WTC11 (cell line): ENCODE measurements at regions not wholly inside any gene's neighbourhood (a gene's known extent, or its start where the extent isn't known, plus 50 kb on each side); places are given as distances from the start of the nearest gene placed in this dataset.

ENCODE experiments used
- ATAC-seq: fragments of 200-7000 bp; cut with Tn5 transposase; 2 replicates; pipeline ENCODE4 v1.10.0; 2021; ENCODE audit warnings: mild to moderate bottlenecking, moderate library complexity
- CTCF ChIA-PET: fragments of 300-600 bp; sonication (Branson Sonifier 250); formaldehyde crosslinking; loops from one replicate; lab custom pipeline; 2021; ENCODE audit warnings: antibody characterized with exemption; lab: Charles Lee
- POLR2A ChIA-PET: fragments of 350-600 bp; sonication (Branson Sonifier 250); formaldehyde crosslinking; loops from one replicate; lab custom pipeline; 2021; ENCODE audit warnings: antibody characterized with exemption; lab: Charles Lee
- DNase-seq: peaks from one replicate; pipeline ENCODE4 v3.0.0; 2021; ENCODE audit warnings: low spot score
- H3K27ac Mint-ChIP-seq: 2 replicates; pipeline ENCODE4 v1.8.0; 2021; ENCODE audit warnings: mixed read lengths
- H3K27me3 Mint-ChIP-seq: 2 replicates; pipeline ENCODE4 v1.8.0; 2021; ENCODE audit warnings: low read depth, mild to moderate bottlenecking, moderate library complexity, mixed read lengths
- H3K36me3 Mint-ChIP-seq: 2 replicates; pipeline ENCODE4 v1.8.0; 2021; ENCODE audit warnings: mixed read lengths
- H3K4me1 Mint-ChIP-seq: 2 replicates; pipeline ENCODE4 v1.8.0; 2022; ENCODE audit warnings: mixed read lengths
- H3K4me3 Mint-ChIP-seq: 2 replicates; pipeline ENCODE4 v1.8.0; 2021; ENCODE audit warnings: mild to moderate bottlenecking, moderate library complexity, mixed read lengths
- H3K9me3 Mint-ChIP-seq: 2 replicates; pipeline ENCODE4 v1.8.0; 2021; ENCODE audit warnings: mixed read lengths
- ATF1 ChIP-seq: sonication (generic); formaldehyde crosslinking; IDR thresholded peaks from 2 replicates; pipeline ENCODE4 v1.8.1; 2023; ENCODE audit warnings: mild to moderate bottlenecking, moderate library complexity, missing genetic modification reagents
- E2F4 ChIP-seq: sonication (generic); formaldehyde crosslinking; IDR thresholded peaks from 2 replicates; pipeline ENCODE4 v1.8.1; 2022; ENCODE audit warnings: low read depth, mild to moderate bottlenecking, moderate library complexity, missing genetic modification reagents, borderline replicate concordance
- ETV6 ChIP-seq: sonication (generic); formaldehyde crosslinking; IDR thresholded peaks from 2 replicates; pipeline ENCODE4 v1.8.1; 2022; ENCODE audit warnings: mild to moderate bottlenecking, missing genetic modification reagents
- FOXP1 ChIP-seq: sonication (generic); formaldehyde crosslinking; IDR thresholded peaks from 2 replicates; pipeline ENCODE4 v1.8.0; 2022; ENCODE audit warnings: missing genetic modification reagents, mild to moderate bottlenecking, moderate library complexity, borderline replicate concordance
- JAZF1 ChIP-seq: fragments of 250-450 bp; sonication (Bioruptor Pico); IDR thresholded peaks from 2 replicates; pipeline ENCODE4 v1.9.0; 2021; ENCODE audit warnings: moderate library complexity, mild to moderate bottlenecking, inconsistent platforms
- KAT7 ChIP-seq: sonication (generic); formaldehyde crosslinking; IDR thresholded peaks from 2 replicates; pipeline ENCODE4 v1.8.1; 2023; ENCODE audit warnings: missing genetic modification reagents, mild to moderate bottlenecking, borderline replicate concordance
- MYBL2 ChIP-seq: sonication (generic); formaldehyde crosslinking; IDR thresholded peaks from 2 replicates; pipeline ENCODE4 v1.8.1; 2023; ENCODE audit warnings: mild to moderate bottlenecking, moderate library complexity, missing genetic modification reagents
- NR1H2 ChIP-seq: sonication (generic); formaldehyde crosslinking; IDR thresholded peaks from 2 replicates; pipeline ENCODE4 v1.9.0; 2021; ENCODE audit warnings: mild to moderate bottlenecking, moderate library complexity, missing genetic modification reagents
- NR2C2 ChIP-seq: sonication (generic); formaldehyde crosslinking; IDR thresholded peaks from 2 replicates; pipeline ENCODE4 v1.8.0; 2022; ENCODE audit warnings: mild to moderate bottlenecking, missing genetic modification reagents
- PREB ChIP-seq: sonication (generic); formaldehyde crosslinking; IDR thresholded peaks from 2 replicates; pipeline ENCODE4 v1.8.1; 2022; ENCODE audit warnings: mild to moderate bottlenecking, missing genetic modification reagents, moderate library complexity, borderline replicate concordance
- PRRX2 ChIP-seq: fragments of 250-450 bp; sonication (Bioruptor Pico); IDR thresholded peaks from 2 replicates; pipeline ENCODE4 v1.8.0; 2021; ENCODE audit warnings: mild to moderate bottlenecking
- TCF7 ChIP-seq: sonication (generic); formaldehyde crosslinking; IDR thresholded peaks from 2 replicates; pipeline ENCODE4 v1.8.0; 2022; ENCODE audit warnings: mild to moderate bottlenecking, low read depth, missing genetic modification reagents, moderate library complexity
- USF1 ChIP-seq: sonication (generic); formaldehyde crosslinking; IDR thresholded peaks from 2 replicates; pipeline ENCODE4 v1.8.0; 2022; ENCODE audit warnings: mild to moderate bottlenecking, missing genetic modification reagents
- ZNF232 ChIP-seq: sonication (generic); formaldehyde crosslinking; IDR thresholded peaks from 2 replicates; pipeline ENCODE4 v1.8.0; 2022; ENCODE audit warnings: mild to moderate bottlenecking, missing genetic modification reagents
- ZNF317 ChIP-seq: sonication (generic); formaldehyde crosslinking; IDR thresholded peaks from 2 replicates; pipeline ENCODE4 v1.8.1; 2023; ENCODE audit warnings: low read depth, mild to moderate bottlenecking, moderate library complexity, missing genetic modification reagents, borderline replicate concordance
- ZNF512 ChIP-seq: sonication (generic); formaldehyde crosslinking; IDR thresholded peaks from 2 replicates; pipeline ENCODE4 v1.8.1; 2022; ENCODE audit warnings: missing genetic modification reagents, borderline replicate concordance
- TF ChIP-seq, protein P1 (sequence below): sonication (generic); formaldehyde crosslinking; IDR thresholded peaks from 2 replicates; pipeline ENCODE4 v1.8.0; 2023; ENCODE audit warnings: mild to moderate bottlenecking, missing genetic modification reagents
- TF ChIP-seq, protein P2 (sequence below): sonication (generic); formaldehyde crosslinking; IDR thresholded peaks from 2 replicates; pipeline ENCODE4 v1.8.0; 2023; ENCODE audit warnings: missing genetic modification reagents, mild to moderate bottlenecking, borderline replicate concordance
- TF ChIP-seq, protein P3 (sequence below): sonication (generic); formaldehyde crosslinking; IDR thresholded peaks from 2 replicates; pipeline ENCODE4 v1.8.1; 2023; ENCODE audit warnings: mild to moderate bottlenecking, missing genetic modification reagents, moderate library complexity

GRCh38 chr5:39772307-39772706, 347.5 kb upstream of the DAB2 start (continued):
- TF ChIP-seq ZNF512 (CRISPR knock-in tag) (no peak), ATF1 (no peak), E2F4 (CRISPR knock-in tag) (no peak), MYBL2 (no peak), TCF7 (CRISPR knock-in tag) (no peak), ZNF317 (CRISPR knock-in tag) (no peak)

DNA sequence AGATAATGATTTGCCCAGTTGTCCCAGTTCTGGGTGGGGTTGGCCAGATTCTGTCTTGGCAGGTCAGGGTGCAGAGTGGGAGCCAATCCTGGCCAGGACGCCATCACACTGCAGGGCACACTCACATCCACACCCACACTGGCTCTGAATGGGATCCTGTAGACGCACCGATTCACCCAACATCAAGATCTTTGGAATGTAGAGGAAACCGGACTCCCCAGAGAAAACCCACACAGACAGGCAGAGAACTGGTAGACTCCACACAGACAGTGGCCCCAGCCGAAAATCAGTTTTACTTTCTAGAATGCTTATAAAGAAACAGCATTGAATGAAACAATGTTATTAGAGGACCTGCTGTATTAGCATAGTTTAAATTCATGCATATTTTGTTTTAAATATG, 343.1 kb upstream of the DAB2 start:
- no peaks in the 10 kb centered on the region for H3K4me1 Mint-ChIP-seq
- no peak overlapping the region for H3K27ac Mint-ChIP-seq
- H3K36me3 Mint-ChIP-seq, result no peaks in the 10 kb centered on the region
- no peak for DNase-seq
- ChIA-PET POLR2A (no interaction called here), CTCF (no interaction called here)
- H3K4me3 Mint-ChIP-seq, result no peak overlapping the region
- ATAC-seq, result no peak
- peaks cover 10% of the 10 kb centered on the region for H3K9me3 Mint-ChIP-seq
- TF ChIP-seq, protein P1, sequence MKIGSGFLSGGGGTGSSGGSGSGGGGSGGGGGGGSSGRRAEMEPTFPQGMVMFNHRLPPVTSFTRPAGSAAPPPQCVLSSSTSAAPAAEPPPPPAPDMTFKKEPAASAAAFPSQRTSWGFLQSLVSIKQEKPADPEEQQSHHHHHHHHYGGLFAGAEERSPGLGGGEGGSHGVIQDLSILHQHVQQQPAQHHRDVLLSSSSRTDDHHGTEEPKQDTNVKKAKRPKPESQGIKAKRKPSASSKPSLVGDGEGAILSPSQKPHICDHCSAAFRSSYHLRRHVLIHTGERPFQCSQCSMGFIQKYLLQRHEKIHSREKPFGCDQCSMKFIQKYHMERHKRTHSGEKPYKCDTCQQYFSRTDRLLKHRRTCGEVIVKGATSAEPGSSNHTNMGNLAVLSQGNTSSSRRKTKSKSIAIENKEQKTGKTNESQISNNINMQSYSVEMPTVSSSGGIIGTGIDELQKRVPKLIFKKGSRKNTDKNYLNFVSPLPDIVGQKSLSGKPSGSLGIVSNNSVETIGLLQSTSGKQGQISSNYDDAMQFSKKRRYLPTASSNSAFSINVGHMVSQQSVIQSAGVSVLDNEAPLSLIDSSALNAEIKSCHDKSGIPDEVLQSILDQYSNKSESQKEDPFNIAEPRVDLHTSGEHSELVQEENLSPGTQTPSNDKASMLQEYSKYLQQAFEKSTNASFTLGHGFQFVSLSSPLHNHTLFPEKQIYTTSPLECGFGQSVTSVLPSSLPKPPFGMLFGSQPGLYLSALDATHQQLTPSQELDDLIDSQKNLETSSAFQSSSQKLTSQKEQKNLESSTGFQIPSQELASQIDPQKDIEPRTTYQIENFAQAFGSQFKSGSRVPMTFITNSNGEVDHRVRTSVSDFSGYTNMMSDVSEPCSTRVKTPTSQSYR (CRISPR knock-in tag), result no peak
- TF ChIP-seq FOXP1 (CRISPR knock-in tag) (no peak), PRRX2 (CRISPR knock-in tag) (no peak), ZNF232 (CRISPR knock-in tag) (no peak), KAT7 (no peak), NR2C2 (CRISPR knock-in tag) (no peak), ETV6 (CRISPR knock-in tag) (no peak), PREB (CRISPR knock-in tag) (no peak), USF1 (no peak)
- H3K27me3 Mint-ChIP-seq, result no peaks in the 10 kb centered on the region

GRCh38 chr5:39765366-39765765, 340.6 kb upstream of the DAB2 start:
- Mint-ChIP-seq H3K27ac (no peak overlapping the region), H3K4me1 (no peaks in the 10 kb centered on the region), H3K36me3 (no peaks in the 10 kb centered on the region), H3K27me3 (no peaks in the 10 kb centered on the region), H3K4me3 (no peak overlapping the region), H3K9me3 (peaks cover 7% of the 10 kb centered on the region)
- ATAC-seq (no peak), DNase-seq (no peak)
- CTCF ChIA-PET, result no interaction called here
- POLR2A ChIA-PET, result interaction anchor here (0.6 kb wide), 1 partner anchor 101 kb away, joined by 4 read pairs; no protein-coding TSS in a partner anchor
- TF ChIP-seq, protein P2, sequence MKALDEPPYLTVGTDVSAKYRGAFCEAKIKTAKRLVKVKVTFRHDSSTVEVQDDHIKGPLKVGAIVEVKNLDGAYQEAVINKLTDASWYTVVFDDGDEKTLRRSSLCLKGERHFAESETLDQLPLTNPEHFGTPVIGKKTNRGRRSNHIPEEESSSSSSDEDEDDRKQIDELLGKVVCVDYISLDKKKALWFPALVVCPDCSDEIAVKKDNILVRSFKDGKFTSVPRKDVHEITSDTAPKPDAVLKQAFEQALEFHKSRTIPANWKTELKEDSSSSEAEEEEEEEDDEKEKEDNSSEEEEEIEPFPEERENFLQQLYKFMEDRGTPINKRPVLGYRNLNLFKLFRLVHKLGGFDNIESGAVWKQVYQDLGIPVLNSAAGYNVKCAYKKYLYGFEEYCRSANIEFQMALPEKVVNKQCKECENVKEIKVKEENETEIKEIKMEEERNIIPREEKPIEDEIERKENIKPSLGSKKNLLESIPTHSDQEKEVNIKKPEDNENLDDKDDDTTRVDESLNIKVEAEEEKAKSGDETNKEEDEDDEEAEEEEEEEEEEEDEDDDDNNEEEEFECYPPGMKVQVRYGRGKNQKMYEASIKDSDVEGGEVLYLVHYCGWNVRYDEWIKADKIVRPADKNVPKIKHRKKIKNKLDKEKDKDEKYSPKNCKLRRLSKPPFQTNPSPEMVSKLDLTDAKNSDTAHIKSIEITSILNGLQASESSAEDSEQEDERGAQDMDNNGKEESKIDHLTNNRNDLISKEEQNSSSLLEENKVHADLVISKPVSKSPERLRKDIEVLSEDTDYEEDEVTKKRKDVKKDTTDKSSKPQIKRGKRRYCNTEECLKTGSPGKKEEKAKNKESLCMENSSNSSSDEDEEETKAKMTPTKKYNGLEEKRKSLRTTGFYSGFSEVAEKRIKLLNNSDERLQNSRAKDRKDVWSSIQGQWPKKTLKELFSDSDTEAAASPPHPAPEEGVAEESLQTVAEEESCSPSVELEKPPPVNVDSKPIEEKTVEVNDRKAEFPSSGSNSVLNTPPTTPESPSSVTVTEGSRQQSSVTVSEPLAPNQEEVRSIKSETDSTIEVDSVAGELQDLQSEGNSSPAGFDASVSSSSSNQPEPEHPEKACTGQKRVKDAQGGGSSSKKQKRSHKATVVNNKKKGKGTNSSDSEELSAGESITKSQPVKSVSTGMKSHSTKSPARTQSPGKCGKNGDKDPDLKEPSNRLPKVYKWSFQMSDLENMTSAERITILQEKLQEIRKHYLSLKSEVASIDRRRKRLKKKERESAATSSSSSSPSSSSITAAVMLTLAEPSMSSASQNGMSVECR, result no peak
- TF ChIP-seq, protein P3, sequence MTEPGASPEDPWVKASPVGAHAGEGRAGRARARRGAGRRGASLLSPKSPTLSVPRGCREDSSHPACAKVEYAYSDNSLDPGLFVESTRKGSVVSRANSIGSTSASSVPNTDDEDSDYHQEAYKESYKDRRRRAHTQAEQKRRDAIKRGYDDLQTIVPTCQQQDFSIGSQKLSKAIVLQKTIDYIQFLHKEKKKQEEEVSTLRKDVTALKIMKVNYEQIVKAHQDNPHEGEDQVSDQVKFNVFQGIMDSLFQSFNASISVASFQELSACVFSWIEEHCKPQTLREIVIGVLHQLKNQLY (CRISPR knock-in tag), result no peak
- TF ChIP-seq NR1H2 (CRISPR knock-in tag) (no peak), JAZF1 (CRISPR knock-in tag) (no peak)
